GM12872 (cell line): ENCODE measurements at regions not wholly inside any gene's neighbourhood (a gene's known extent, or its start where the extent isn't known, plus 50 kb on each side); places are given as distances from the start of the nearest gene placed in this dataset.

Source experiments
- CTCF ChIP-seq: IDR thresholded peaks from 3 replicates; pipeline ENCODE4 v1.5.1; 2011; ENCODE audit warnings: low read depth, mild to moderate bottlenecking, low read length, moderate library complexity; ENCODE audit not compliant: insufficient read depth

GRCh38 chr3:31029706-31030105, 135.2 kb upstream of the GADL1 start:
- TF ChIP-seq CTCF = no peak

- no peak for TF ChIP-seq CTCF
Measured at GRCh38 chr3:31035681-31036080, 141.2 kb upstream of the GADL1 start.

GRCh38 chr3:31038086-31038739, 143.8 kb upstream of the GADL1 start:
- TF ChIP-seq CTCF = no peak

GRCh38 chr3:31039145-31039544, 144.7 kb upstream of the GADL1 start:
- TF ChIP-seq CTCF = no peak

GRCh38 chr3:31041161-31041978, 146.9 kb upstream of the GADL1 start:
- no peak for TF ChIP-seq CTCF

- no peak for TF ChIP-seq CTCF
Measured at GRCh38 chr3:31043184-31043819, 148.8 kb upstream of the GADL1 start.

GRCh38 chr3:31047673-31048072, 153.2 kb upstream of the GADL1 start:
- no peak for TF ChIP-seq CTCF
